ENCODE measurements at regions not wholly inside any gene's neighbourhood (a gene's known extent, or its start where the extent isn't known, plus 50 kb on each side); places are given as distances from the start of the nearest gene placed in this dataset.
"Not testable (repeated sequence)": the region's sequence is repeated elsewhere in the genome, so short reads cannot be mapped to it uniquely, and the experiment has no call there.

DNA sequence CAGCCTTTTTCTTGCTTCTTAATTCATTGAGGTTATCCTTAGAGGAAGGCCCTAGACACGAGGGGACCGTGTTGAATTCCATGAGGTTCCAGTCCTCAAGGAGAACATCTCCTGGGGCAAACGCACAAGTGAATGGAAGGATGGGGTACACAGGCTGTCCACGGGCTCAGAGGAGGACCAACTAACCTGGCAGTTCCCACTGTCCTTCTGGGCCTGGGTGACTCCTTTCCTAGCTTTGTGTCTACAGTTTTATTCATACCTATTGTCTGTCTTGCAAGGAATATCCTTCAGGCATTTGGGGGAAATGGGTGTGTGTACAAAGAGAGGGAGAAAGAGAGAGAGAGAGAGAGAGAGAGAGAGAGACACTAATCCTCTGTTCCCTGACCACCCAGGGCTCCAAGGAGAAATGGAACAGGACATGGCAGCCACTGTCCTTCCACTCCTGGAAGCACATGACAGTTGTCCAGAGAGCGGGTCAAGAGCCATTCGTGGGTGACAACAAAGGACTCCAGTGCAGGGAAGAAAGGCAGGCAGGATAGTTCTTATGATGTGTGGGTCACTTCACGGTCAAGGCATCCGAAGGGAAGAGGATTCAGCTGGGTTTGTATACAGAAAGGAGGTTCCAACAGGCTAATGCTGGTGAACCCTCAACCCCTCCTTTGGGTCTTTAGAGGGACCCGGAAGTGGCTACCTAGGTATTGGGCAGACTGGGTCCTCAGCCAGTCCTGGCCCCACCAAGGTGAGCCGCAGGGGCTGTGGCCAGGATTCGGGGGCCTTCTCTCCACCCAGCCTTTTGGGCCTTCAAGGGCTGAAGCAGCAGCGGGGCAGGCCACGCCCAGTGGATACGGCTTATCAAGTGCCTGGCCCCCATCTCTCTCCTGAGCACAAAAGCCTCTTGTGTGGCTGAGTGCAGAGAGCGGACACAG is 150.6 kb downstream of the MYCN start:
- DNase-seq: no peak

DNA sequence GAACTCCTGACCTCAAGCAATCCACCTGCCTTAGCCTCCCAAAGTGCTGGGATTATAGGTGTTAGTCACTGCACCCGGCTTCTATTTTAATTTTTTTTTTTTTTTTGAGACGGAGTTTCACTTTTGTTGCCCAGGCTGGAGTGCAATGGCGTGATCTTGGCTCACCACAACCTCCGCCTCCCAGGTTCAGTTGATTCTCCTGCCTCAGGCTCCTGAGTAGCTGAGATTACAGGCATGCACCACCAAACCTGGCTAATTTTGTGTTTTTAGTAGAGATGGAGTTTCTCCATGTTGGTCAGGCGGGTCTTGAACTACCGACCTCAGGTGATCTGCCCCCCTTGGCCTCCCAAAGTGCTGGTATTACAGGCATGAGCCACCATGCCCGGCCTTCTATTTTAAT is 149.1 kb downstream of the MYCN start:
- not testable (repeated sequence) for DNase-seq

DNA sequence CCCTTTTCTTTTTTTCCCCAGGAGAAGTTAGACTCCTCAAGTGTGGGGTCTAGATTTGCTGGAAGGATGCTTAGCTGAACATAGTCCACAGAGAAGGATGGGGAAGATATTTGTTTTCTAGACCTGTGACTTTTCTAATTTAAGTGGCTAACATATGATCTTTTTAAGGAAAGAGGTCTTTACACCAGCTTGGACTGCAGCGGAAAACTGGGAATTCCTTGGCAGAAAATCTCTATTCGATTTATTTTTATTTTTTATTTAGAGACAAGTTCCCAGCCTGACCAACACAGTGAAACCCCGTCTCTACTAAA is 148.4 kb downstream of the MYCN start:
- DNase-seq: no peak

DNA sequence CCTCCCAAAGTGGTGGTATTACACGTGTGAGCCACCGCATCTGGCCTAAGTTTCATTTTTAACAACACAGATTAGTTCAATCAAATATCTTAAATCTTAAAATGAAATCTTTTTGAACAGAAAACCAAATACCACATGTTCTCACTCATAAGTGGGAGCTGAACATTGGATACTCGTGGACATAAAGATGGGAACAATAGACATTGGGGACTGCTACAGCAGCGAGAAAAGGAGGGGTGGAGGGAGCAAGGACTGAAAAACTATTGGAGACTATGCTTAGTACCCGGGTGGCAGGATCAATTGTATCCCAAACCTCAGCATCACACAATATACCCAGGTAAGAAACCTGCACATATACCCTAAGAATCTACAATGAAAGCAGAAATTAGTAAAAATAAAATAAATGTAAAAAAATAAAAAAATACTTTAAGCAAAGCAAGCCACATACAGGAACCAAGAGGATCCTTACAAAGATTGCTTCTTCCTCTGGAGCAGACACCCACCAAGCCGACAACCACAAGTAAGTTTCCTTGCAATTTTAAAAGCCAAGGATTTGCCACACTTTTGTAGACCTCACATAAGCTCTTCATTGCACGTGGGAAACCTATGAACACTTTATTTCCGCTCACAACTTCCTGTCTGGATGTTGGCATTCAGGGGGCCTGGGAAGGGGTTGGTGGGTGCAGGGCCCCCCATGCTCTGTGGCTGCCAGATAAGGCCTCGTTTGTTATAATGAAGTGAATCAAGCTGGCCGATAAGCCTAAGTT is 147.9 kb downstream of the MYCN start:
- DNase-seq: no peak

DNA sequence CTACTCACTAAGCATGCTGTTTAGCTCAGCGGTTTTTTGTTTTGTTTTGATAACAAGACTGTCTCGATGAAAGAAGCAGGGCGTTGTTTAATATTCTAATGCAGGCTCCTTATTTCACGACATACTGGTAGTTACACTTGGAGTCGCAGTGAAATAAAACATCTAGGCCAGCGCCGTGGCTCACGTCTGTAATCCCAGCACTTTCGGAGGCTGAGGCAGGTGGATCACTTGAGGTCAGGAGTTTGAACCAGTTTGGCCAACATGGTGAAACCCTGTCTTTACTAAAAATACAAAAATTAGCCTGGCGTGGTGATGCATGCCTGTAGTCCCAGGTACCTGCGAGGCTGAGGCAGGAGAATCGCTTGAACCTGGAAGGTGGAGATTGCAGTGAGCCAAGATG is 145.8 kb downstream of the MYCN start:
- DNase-seq: not testable (repeated sequence)

DNA sequence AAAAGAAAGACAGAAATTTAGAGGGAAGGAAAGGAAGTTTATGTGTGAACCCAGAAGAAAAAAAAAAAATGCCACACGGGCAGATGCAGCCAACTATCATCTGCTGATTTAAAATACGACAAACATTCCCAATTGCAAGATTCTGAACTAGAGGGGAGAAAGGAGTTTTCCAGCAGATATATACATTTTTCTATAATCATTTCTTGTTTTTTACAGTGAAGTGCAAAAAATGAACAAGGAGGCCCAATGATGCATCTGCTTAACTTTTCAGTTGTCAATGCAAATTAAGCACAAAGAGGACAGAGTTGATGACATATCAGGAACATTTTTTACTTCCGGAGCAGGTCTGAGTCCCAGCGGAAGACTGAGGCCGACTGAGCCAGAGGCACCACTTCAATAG is 144.7 kb downstream of the MYCN start:
- no peak for DNase-seq

DNA sequence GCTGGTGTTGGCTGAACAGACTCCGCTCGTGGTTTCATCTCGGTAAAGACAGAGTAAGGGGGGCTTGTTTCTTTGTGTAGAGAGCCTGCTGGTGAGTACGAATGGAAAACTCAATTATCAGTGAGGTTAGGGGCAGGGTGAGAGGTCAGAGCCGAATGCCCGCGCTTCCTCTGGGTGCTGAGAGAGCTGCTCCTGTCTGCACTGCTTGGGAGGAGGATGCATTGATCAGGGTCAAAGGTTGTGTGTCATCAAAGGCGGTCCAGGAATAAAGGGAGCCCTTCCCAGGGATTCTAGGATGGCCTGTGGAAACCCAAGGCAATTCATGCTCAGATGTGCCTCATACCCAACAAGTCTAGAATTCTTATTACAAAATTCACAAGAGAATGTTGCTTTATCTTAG is 143.9 kb downstream of the MYCN start:
- DNase-seq: no peak

DNA sequence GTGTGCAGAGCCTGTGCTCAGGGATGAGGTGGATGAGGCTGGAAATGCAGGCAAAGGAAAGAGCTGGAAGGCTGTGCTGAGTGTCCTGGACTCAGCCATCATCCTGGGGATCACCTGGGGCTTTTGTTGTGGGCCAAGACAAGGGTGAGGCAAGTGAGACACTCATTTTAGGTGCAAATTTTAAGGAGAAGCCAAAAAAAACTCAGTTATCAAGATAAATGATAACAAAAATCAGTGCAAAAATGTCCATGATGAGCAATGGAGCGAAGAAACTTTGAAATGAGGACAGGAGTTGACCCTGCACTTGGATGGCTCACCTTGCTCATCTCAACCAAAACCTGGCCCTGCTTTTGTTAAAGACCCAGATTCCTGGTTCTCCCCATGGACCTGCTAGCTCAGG is 141.9 kb downstream of the MYCN start:
- DNase-seq: no peak

DNA sequence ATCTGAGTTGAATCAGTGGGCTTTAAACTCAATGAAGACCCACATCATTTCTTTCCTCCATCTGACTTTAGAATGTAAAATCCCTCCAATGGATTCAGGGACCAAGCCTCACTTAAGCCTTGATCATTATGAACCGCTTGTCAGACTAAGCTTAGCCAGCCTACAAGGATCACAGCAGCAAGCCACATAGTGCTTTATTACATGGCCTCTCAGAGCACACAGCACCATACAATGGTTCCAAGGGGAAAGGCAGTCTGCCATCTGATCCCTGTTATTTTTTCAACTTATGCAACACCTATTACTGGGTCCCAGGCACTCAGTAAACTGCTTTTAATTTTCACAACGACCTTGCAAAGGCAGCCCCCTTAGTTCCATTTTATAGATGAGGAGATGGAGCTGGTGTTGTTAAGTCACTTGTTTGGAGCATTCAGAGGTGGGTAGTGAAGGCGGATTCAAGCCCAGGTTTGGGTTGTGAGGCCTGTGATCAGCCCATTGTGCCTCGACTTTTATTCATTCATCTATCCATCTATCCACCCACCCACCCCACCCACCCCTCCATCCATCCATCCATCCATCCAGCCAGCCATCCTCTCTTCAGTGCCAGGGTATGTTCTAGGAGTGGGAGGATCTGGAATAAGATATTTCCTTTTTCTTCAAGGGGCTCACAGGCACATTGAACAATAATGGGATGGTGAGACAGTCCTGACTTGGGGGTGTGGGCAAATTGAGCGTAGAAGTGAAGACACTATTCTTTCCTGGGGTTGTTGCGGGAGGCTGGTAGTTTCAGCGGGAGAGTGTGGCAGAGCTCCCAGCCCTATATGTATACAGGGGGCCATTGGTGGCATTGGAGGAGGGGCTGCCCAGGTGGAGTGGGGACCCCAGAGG is 141.2 kb downstream of the MYCN start:
- DNase-seq: no peak

DNA sequence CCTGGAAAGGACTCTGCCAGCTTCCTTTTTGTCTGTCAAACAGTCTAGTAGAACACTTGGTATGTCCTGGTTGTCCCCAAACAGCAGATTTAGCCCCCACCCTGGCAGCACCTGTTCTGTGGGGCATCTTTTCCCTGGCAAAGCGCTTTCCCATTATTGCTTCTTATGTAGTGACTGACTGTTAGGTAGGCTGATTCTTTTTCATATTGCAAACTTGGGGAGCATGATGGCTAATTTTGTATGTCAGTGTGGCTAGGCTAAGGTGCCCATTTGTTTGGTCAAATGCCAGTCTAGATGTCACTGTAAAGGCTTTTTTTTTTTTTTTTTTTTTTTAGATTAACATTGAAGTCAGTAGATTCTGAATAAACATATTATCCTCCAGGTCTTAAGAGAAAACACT is 140.2 kb downstream of the MYCN start:
- DNase-seq: no peak

DNA sequence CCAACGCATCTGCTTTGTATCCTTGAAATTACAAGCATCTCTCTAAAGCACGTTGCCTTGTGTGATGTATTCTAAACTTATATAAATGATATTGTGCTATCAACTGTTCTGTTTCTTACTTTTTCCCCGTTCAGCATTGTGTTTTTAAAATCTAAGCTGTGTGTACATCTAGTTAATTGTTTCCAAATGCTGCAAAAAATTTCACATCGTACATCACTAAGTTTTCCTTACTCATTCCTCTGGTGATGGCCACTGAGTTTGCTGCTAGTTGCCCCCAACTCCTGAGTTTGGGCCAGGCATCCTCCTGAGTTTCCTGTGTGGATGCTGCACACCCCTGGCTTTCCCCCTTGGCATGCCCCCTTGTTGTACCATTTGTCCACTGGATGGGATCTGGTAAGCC is 139.7 kb downstream of the MYCN start:
- DNase-seq: no peak

DNA sequence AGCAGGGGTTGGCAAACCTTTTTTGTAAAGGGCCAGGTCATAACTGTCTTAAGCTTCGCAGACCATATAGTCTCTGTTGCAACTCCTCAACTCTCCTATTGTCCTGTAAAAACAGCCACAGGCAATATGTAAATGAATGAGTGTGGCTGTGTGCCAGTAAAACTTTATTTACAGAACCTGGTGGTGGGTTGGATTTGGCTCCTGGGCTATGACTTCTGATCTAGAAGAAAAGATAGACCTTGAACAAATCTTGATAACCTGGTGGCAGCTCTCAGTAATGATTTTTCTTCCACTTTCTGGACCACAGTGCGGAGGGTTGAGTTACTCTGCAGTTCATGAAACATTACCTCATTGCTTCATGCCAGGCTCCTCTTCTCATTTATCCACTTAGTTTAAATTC is 139.3 kb downstream of the MYCN start:
- DNase-seq: no peak

DNA sequence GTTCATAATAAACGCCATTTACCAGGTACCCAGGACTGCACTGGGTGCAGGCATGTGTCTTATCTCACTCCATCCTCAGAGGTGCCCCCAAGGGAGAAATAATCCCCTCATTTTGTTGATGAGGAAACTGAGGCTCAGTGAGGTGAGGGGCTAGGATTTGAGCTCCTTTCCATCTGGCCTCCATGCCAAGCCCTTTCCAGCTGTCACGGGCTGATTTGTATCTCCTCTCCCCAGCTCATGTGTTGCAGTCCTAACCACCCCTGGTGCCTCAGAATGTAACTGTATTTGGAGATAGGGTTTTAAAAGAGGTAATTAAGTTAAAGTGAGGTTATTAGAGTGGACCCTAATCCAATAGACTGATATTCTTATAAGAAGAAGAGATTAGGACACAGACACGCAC is 137.3 kb downstream of the MYCN start:
- no peak for DNase-seq

DNA sequence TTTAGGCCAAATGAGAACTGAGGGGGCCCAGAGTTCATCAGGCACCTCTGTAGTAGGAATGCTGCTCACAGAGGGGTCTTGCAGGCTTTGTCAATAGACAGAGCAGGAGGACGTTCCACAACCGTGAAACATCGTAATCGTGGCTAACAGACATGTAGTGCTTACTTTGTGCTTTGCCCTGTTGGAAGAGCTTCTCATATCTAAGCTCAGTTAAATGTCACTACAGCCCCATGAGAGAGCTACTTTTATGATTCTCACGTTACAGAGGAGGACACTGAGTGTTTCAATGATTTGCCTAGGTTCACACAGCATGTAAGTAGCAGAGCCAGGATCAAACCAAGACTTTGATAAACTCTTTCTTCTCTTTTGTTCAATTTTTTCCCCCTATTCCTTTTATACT is 136.6 kb downstream of the MYCN start:
- no peak for DNase-seq

DNA sequence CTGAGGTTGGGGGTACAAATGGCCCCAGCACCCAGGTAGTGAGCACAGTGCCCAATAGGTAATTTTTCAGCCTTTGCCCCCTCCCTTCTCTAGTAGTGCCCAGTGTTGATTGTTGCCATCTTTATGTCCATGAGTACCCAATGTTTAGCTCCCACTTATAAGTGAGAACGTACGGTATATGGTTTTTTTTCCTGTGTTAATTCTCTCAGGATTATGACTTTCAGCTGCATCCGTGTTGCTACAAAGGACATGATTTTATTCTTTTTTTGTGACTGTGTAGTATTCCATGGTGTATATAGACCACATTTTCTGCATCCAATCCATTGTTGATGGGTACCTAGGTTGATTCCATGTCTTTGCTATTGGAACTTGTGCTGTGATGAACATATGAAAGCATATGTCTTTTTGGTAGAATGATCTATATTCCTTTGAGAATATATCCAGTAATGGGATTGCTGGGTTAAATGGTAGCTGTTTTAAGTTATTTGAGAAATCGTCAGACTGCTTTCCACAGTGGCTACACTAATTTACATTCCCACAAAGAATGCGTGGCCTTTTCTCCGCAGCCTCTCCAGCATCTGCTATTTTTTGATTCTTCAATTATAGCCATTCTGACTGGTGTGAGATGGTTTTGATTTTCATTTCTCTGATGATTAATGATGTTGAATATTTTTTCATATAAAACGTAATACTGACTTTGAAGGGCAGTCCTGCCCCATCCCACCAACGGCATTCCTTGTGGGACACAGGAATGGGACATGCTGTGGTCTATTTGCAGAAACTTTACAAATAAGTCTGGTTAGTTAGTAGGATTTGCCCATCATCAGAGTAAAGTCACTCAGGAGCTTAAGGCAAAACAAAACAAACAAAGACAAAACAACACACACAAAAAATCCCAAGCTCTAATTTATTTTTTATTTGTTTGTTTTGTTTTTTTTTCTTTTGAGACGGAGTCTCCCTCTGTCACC is 135.0 kb downstream of the MYCN start:
- DNase-seq: no peak

DNA sequence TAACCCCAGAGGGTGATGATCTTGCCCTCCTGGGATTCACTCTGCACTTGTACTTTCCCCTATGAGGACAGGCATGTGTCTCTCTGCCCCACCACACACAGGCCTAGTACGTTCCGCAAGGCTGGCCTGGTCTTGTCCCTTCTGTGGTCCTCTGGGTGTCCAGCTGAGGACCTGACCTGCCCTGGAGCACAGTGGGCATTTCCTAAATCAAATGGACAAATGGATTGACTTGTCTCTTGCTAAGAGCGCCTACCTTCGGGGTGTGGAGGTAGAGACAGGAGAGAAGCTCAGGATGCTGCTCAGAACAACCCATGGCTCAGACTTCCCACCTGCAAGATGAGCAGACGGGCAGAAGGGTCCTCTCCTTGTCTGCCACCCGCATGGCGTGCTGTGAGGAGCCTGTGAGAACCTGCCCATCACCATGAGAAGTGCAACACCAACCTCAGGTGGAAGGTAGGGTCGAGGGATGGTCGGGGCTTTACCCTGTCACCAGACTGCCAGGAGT is 133.6 kb downstream of the MYCN start:
- no peak for DNase-seq

DNA sequence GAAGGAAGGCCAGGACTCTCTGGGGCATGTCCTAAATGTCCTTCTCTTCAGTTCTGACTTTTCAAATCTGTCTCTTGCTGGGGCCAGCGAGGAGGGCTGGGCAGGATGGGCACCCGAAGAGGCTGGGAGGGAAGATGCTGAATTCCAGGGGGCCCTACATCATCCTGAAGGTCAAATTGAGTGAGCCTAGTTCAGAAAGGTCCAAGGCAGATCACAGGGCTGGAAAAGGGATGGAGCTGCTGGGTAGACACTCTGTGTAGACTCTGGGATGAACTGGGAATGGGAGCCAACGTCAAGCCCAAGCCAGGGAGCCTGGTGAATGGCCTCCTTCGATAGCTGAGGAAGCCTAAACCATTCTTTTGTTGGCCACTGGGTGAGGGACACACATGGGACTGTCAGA is 133.1 kb downstream of the MYCN start:
- no peak for DNase-seq

DNA sequence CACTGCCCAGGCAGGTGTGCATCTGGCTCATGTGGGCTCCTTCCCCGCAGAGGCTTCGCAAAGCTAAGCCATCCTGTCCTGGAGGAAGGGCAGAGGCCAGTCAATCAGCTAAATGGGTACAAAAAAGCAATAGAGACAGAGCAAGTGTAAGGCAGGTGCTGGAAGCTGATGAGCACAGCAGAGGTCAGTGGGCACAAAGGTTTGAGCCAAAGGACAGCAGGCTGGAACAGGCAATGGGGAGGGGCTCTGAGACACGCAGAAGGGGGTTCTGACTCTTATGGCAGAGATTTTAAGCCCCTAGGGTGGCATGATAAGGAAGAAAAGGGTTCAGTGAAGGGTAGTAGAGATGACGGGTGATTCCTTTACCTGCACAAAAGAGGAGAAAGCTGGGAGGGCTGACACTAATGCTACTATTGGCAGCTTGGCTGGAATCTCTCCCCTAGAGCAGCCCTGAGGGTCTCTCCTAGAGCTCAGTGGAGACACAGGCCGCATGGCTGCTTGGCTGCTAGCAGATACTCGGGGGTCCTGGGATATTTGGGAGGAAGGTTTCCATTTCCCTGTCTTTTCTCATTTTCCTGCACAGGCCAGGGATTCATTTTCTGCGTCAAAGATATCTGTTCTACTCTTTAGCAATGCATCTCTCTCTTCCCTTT is 132.4 kb downstream of the MYCN start:
- no peak for DNase-seq

DNA sequence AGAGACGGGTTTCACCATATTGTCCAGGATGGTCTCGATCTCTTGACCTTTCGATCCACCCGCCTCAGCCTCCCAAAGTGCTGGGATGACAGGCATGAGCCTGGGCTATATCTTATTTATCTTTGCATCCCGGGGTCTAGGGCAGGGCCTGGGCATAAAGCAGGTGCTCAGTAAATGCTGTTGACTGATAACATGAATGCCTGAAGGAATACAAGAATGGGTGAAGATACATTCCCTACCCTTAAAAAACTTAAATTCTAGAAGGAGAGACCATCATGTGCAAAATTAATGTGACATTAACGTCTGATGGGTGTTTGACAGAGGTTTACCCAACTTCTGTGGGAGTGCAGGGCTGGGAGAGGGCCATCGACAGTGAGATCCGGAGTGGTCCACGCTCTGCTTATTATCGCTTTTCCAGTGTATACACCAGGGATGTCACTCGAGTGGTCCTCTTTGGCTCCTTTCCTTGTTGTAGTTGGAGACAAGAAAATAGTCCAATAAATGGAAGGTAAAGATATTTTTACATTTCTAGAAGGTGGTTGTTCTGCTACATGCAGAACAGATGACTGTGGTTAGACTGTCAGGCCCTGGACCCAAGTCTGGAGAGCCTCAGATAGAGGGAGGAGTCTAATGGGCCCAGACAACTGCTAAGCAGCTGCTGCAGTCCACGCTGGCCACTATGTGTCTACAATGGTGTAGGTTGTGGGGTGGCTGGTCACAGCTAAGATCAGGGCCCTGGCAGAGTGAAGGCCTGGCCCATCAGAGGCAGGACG is 131.7 kb downstream of the MYCN start:
- no peak for DNase-seq

DNA sequence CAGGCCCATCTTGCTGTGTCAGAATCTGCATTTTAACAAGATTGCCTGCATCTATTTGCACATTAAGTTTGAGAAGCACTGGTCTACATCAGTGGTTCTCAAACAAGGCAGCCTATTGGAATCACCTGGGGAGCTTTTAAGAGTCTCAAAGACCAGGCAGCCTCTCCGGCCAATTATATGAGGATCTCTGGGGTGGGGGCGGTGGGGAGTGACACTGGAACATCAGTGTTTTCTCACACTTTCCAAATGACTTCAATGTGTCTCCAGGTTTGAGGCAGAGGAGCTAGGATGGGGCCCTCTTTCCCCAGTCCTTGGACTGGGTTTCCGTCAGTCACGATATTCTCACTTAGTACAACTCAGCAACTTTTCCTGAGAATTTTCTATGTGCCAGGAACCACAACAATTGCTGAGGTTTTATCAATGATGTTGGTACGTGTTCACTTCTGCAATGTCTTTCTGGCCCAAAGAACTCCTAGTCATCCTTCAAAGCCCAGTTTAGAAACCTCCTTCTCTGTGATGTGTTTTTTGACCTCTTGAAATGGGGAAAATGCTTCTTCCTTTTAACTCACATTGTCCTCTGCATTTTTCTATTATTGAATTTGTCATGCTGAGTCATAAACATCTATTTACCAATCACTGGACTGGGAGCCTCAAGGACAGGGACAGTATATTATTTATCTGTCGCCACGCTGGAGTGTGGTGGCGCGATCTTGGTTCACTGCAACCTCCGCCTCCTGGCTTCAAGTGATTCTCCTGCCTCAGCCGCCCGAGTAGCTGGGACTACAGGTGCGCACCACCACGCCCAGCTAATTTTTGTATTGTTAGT is 130.9 kb downstream of the MYCN start:
- DNase-seq: no peak

Measured in stimulated activated CD4-positive, alpha-beta T cell treated with anti-CD3 and anti-CD28 coated beads, Interleukin-2, amount 100 ng/mL, for 24 hours (primary cell).